HEK293 (cell line): ENCODE measurements at regions not wholly inside any gene's neighbourhood (a gene's known extent, or its start where the extent isn't known, plus 50 kb on each side); places are given as distances from the start of the nearest gene placed in this dataset.

ENCODE experiments used
- CTCF ChIA-PET: fragments of 350-600 bp; formaldehyde crosslinking; extraction: SDS; loops from one replicate; lab custom pipeline; 2021; ENCODE audit warnings: antibody characterized with exemption; lab: Yijun Ruan, JAX
- POLR2A ChIA-PET: fragments of 300-600 bp; formaldehyde crosslinking; extraction: SDS; loops from one replicate; lab custom pipeline; 2020; ENCODE audit warnings: antibody characterized with exemption, inconsistent platforms; lab: Yijun Ruan, JAX
- H3K27ac ChIP-seq: fragments of 200-500 bp; sonication (Bioruptor generic); 2 replicates; pipeline ENCODE4 v1.5.1; 2014; ENCODE audit warnings: low read depth, low read length, control low read depth, inconsistent platforms; ENCODE audit errors: extremely low read depth
- H3K36me3 ChIP-seq, 2 experiments: fragments of 200-500 bp in 1 of 2; sonication (Bioruptor generic) in 1 of 2; 1 replicate in 1 of 2; 2 replicates in 1 of 2; pipeline ENCODE4 v1.5.1; 2014 to 2017; ENCODE audit warnings: inconsistent platforms in 2 of 2, low read length in 2 of 2; ENCODE audit not compliant: control insufficient read depth in 2 of 2, insufficient read depth in 1 of 2
- H3K4me1 ChIP-seq: fragments of 200-500 bp; sonication (Bioruptor generic); 2 replicates; pipeline ENCODE4 v1.5.1; 2014; ENCODE audit warnings: mild to moderate bottlenecking, low read length, inconsistent platforms; ENCODE audit not compliant: control insufficient read depth, insufficient read depth
- H3K4me3 ChIP-seq: 2 replicates; pipeline ENCODE4 v1.5.1; 2011; ENCODE audit warnings: low read depth, mild to moderate bottlenecking, control low read depth, low read length, moderate library complexity
- H3K9me3 ChIP-seq: fragments of 200-500 bp; sonication (Bioruptor generic); 2 replicates; pipeline ENCODE4 v1.5.1; 2014; ENCODE audit warnings: low read depth, low read length, inconsistent platforms; ENCODE audit not compliant: control insufficient read depth, insufficient read depth
- GLI2 ChIP-seq: fragments of 450-650 bp; formaldehyde crosslinking; IDR thresholded peaks from 2 replicates; pipeline ENCODE4; 2017; ENCODE audit warnings: missing biosample characterization, missing genetic modification characterization, low read depth, borderline replicate concordance
- RBAK ChIP-seq: fragments of 450-650 bp; formaldehyde crosslinking; IDR thresholded peaks from 2 replicates; pipeline ENCODE4 v1.5.1; 2016; ENCODE audit warnings: missing biosample characterization, missing genetic modification characterization
- SCRT2 ChIP-seq: fragments of 450-650 bp; formaldehyde crosslinking; IDR thresholded peaks from 2 replicates; pipeline ENCODE4 v1.5.1; 2016; ENCODE audit warnings: missing biosample characterization, missing genetic modification characterization
- SP3 ChIP-seq: fragments of 450-650 bp; formaldehyde crosslinking; IDR thresholded peaks from 2 replicates; pipeline ENCODE4 v1.5.1; 2016; ENCODE audit warnings: missing biosample characterization, missing genetic modification characterization
- YY2 ChIP-seq: fragments of 450-650 bp; formaldehyde crosslinking; IDR thresholded peaks from 2 replicates; pipeline ENCODE4 v1.5.1; 2016; ENCODE audit warnings: missing biosample characterization, missing genetic modification characterization
- ZBTB1 ChIP-seq: fragments of 450-650 bp; formaldehyde crosslinking; IDR thresholded peaks from 2 replicates; pipeline ENCODE4 v1.5.1; 2016; ENCODE audit warnings: missing biosample characterization, missing genetic modification characterization
- ZNF157 ChIP-seq: fragments of 450-650 bp; formaldehyde crosslinking; IDR thresholded peaks from 2 replicates; pipeline ENCODE4 v1.5.1; 2016; ENCODE audit warnings: missing biosample characterization, missing genetic modification characterization
- ZNF174 ChIP-seq: fragments of 450-650 bp; formaldehyde crosslinking; IDR thresholded peaks from 2 replicates; pipeline ENCODE4 v1.5.0; 2017; ENCODE audit warnings: missing biosample characterization, mild to moderate bottlenecking, missing genetic modification characterization
- ZNF23 ChIP-seq: fragments of 450-650 bp; formaldehyde crosslinking; IDR thresholded peaks from 2 replicates; pipeline ENCODE4 v1.5.1; 2016; ENCODE audit warnings: missing biosample characterization, missing genetic modification characterization, borderline replicate concordance
- ZNF341 ChIP-seq: fragments of 450-650 bp; formaldehyde crosslinking; IDR thresholded peaks from 2 replicates; pipeline ENCODE4; 2016; ENCODE audit warnings: low read depth, missing biosample characterization, missing genetic modification characterization
- ZNF426 ChIP-seq: fragments of 450-650 bp; formaldehyde crosslinking; IDR thresholded peaks from 2 replicates; pipeline ENCODE4 v1.5.1; 2017; ENCODE audit warnings: missing biosample characterization, missing genetic modification characterization, mild to moderate bottlenecking, inconsistent platforms, moderate library complexity
- ZNF510 ChIP-seq: fragments of 450-650 bp; formaldehyde crosslinking; IDR thresholded peaks from 2 replicates; pipeline ENCODE4 v1.5.1; 2018; ENCODE audit warnings: mild to moderate bottlenecking, missing genetic modification characterization, missing biosample characterization; ENCODE audit not compliant: insufficient replicate concordance
- ZNF76 ChIP-seq: fragments of 450-650 bp; formaldehyde crosslinking; IDR thresholded peaks from 2 replicates; pipeline ENCODE4; 2016; ENCODE audit warnings: low read depth, missing biosample characterization, missing genetic modification characterization, borderline replicate concordance
- ZNF777 ChIP-seq: fragments of 450-650 bp; formaldehyde crosslinking; IDR thresholded peaks from 2 replicates; pipeline ENCODE4 v1.5.1; 2017; ENCODE audit warnings: missing biosample characterization, missing genetic modification characterization, borderline replicate concordance
- ZNF843 ChIP-seq: fragments of 450-650 bp; formaldehyde crosslinking; IDR thresholded peaks from 2 replicates; pipeline ENCODE4 v1.5.1; 2016; ENCODE audit warnings: missing biosample characterization, missing genetic modification characterization
- ZSCAN30 ChIP-seq: fragments of 450-650 bp; IDR thresholded peaks from 2 replicates; pipeline ENCODE4 v1.5.1; 2018; ENCODE audit warnings: missing biosample characterization, mild to moderate bottlenecking, missing genetic modification characterization, moderate library complexity
- TF ChIP-seq, protein P1 (sequence below): fragments of 450-650 bp; formaldehyde crosslinking; IDR thresholded peaks from 2 replicates; pipeline ENCODE4 v1.5.1; 2016; ENCODE audit warnings: missing biosample characterization, missing genetic modification characterization
- TF ChIP-seq, protein P2 (sequence below): fragments of 450-650 bp; formaldehyde crosslinking; IDR thresholded peaks from 2 replicates; pipeline ENCODE4 v1.5.1; 2017; ENCODE audit warnings: missing biosample characterization, missing genetic modification characterization
- TF ChIP-seq, protein P3 (sequence below): fragments of 450-650 bp; formaldehyde crosslinking; IDR thresholded peaks from 2 replicates; pipeline ENCODE4 v1.5.1; 2016; ENCODE audit warnings: missing biosample characterization, missing genetic modification characterization
- TF ChIP-seq, protein P4 (sequence below): fragments of 450-650 bp; formaldehyde crosslinking; IDR thresholded peaks from 2 replicates; pipeline ENCODE4 v1.5.1; 2017; ENCODE audit warnings: missing biosample characterization, missing genetic modification characterization
- TF ChIP-seq, protein P5 (sequence below): fragments of 450-650 bp; formaldehyde crosslinking; optimal IDR thresholded peaks from 2 replicates; pipeline ENCODE3; 2016; ENCODE audit warnings: missing biosample characterization, mild to moderate bottlenecking, missing genetic modification characterization

DNA sequence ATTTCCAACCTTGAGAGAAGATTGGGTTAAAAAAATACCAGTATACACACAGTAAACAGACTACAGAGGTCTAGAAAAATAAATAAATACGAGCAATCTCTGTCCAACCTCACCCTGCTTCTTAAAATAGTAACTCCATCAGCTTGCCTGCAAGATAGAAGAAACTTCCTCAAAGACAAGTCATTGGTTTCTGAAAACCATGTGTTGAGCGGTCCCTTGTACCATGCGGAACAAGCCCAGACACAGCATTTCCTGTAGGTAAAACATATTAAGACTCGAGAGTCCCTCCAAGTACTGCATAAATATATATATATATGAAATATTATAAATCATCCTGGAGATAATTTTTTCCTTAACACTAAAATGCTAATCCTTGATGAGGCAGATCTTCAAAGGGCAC lies 157.4 kb downstream of the MZT1 start:
- no peaks in the 10 kb centered on the region for H3K9me3 ChIP-seq
- POLR2A ChIA-PET, result no interaction called here
- H3K4me3 ChIP-seq, result no peak overlapping the region
- H3K27ac ChIP-seq, result no peak overlapping the region
- no peaks in the 10 kb centered on the region for H3K4me1 ChIP-seq
- no peak for TF ChIP-seq ZNF23 (tag by site-specific recombination)
- no peak for TF ChIP-seq ZNF426 (tag by site-specific recombination)
- TF ChIP-seq RBAK (tag by site-specific recombination), result no peak
- TF ChIP-seq ZNF777, result no peak
- TF ChIP-seq, protein P1, sequence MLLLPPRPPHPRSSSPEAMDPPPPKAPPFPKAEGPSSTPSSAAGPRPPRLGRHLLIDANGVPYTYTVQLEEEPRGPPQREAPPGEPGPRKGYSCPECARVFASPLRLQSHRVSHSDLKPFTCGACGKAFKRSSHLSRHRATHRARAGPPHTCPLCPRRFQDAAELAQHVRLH (tag by site-specific recombination), result no peak
- TF ChIP-seq, protein P2, sequence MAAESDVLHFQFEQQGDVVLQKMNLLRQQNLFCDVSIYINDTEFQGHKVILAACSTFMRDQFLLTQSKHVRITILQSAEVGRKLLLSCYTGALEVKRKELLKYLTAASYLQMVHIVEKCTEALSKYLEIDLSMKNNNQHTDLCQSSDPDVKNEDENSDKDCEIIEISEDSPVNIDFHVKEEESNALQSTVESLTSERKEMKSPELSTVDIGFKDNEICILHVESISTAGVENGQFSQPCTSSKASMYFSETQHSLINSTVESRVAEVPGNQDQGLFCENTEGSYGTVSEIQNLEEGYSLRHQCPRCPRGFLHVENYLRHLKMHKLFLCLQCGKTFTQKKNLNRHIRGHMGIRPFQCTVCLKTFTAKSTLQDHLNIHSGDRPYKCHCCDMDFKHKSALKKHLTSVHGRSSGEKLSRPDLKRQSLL (tag by site-specific recombination), result no peak
- TF ChIP-seq ZBTB1 (tag by site-specific recombination), result no peak
- TF ChIP-seq, all 188 proteins: peak for 0
- CTCF ChIA-PET, result interaction anchor here (0.6 kb wide), 1 partner anchor 359 kb away, joined by 4 read pairs; no protein-coding TSS in a partner anchor
- no peaks in the 10 kb centered on the region for H3K36me3 ChIP-seq

DNA sequence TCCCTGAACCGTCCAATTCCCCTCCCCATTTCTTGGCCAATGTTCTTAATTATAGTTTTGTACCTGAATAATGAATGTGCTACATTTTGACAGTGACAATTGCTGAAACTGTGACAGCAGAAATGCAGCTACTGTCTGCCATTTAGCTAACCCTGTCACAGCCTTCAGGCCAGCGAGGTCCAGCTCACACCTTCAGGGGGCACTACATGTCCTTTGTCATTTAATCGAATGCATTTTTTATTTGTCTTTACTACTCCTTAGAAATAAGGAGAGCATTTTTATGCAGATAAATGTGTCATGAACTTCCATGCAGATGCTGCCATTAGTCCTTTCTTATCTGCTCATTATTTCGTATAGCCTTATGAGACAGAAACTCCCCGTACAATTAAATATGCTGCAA lies 159.9 kb downstream of the MZT1 start:
- no peak overlapping the region for H3K4me3 ChIP-seq
- ChIA-PET POLR2A (no interaction called here), CTCF (interaction anchor here (0.6 kb wide), 2 partner anchors 9 to 895 kb away, joined by 3 to 4 read pairs; no protein-coding TSS in a partner anchor)
- H3K36me3 ChIP-seq, result no peaks in the 10 kb centered on the region
- H3K27ac ChIP-seq, result no peak overlapping the region
- no peaks in the 10 kb centered on the region for H3K9me3 ChIP-seq
- no peaks in the 10 kb centered on the region for H3K4me1 ChIP-seq
- TF ChIP-seq GLI2 (tag by site-specific recombination), result no peak
- TF ChIP-seq, protein P3, sequence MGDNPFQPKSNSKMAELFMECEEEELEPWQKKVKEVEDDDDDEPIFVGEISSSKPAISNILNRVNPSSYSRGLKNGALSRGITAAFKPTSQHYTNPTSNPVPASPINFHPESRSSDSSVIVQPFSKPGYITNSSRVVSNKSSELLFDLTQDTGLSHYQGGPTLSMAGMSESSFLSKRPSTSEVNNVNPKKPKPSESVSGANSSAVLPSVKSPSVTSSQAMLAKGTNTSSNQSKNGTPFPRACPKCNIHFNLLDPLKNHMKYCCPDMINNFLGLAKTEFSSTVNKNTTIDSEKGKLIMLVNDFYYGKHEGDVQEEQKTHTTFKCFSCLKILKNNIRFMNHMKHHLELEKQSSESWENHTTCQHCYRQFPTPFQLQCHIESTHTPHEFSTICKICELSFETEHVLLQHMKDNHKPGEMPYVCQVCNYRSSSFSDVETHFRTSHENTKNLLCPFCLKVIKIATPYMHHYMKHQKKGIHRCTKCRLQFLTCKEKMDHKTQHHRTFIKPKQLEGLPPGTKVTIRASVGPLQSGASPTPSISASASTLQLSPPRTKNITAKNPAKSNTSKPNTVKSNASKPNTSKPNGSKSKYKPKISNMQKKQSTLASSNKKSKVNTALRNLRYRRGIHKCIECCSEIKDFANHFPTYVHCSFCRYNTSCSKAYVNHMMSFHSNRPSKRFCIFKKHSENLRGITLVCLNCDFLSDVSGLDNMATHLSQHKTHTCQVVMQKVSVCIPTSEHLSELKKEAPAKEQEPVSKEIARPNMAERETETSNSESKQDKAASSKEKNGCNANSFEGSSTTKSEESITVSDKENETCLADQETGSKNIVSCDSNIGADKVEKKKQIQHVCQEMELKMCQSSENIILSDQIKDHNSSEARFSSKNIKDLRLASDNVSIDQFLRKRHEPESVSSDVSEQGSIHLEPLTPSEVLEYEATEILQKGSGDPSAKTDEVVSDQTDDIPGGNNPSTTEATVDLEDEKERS (tag by site-specific recombination), result no peak
- TF ChIP-seq ZNF157 (tag by site-specific recombination), result no peak
- no peak for TF ChIP-seq ZBTB1 (tag by site-specific recombination)
- TF ChIP-seq, protein P4, sequence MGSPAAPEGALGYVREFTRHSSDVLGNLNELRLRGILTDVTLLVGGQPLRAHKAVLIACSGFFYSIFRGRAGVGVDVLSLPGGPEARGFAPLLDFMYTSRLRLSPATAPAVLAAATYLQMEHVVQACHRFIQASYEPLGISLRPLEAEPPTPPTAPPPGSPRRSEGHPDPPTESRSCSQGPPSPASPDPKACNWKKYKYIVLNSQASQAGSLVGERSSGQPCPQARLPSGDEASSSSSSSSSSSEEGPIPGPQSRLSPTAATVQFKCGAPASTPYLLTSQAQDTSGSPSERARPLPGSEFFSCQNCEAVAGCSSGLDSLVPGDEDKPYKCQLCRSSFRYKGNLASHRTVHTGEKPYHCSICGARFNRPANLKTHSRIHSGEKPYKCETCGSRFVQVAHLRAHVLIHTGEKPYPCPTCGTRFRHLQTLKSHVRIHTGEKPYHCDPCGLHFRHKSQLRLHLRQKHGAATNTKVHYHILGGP, result no peak
- no peak for TF ChIP-seq ZSCAN30
- no peak for TF ChIP-seq ZNF510 (tag by site-specific recombination)
- TF ChIP-seq ZNF341 (tag by site-specific recombination), result no peak
- no peak for TF ChIP-seq SCRT2 (tag by site-specific recombination)
- no peak for TF ChIP-seq ZNF843 (tag by site-specific recombination)
- no peak for TF ChIP-seq ZNF426 (tag by site-specific recombination)
- no peak for TF ChIP-seq SP3 (tag by site-specific recombination)
- TF ChIP-seq, protein P5, sequence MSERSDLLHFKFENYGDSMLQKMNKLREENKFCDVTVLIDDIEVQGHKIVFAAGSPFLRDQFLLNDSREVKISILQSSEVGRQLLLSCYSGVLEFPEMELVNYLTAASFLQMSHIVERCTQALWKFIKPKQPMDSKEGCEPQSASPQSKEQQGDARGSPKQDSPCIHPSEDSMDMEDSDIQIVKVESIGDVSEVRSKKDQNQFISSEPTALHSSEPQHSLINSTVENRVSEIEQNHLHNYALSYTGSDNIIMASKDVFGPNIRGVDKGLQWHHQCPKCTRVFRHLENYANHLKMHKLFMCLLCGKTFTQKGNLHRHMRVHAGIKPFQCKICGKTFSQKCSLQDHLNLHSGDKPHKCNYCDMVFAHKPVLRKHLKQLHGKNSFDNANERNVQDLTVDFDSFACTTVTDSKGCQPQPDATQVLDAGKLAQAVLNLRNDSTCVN (tag by site-specific recombination), result no peak
- TF ChIP-seq ZNF174, result no peak
- no peak for TF ChIP-seq YY2
- no peak for TF ChIP-seq ZNF76 (tag by site-specific recombination)
